LNCAP (cell line): ENCODE measurements at regions not wholly inside any gene's neighbourhood (a gene's known extent, or its start where the extent isn't known, plus 50 kb on each side); places are given as distances from the start of the nearest gene placed in this dataset.

Experiments
- TF ChIP-seq, protein P1 (sequence below): fragments of 450-650 bp; IDR thresholded peaks from 2 replicates; pipeline ENCODE4 v1.5.1; 2017; ENCODE audit warnings: mild to moderate bottlenecking

DNA sequence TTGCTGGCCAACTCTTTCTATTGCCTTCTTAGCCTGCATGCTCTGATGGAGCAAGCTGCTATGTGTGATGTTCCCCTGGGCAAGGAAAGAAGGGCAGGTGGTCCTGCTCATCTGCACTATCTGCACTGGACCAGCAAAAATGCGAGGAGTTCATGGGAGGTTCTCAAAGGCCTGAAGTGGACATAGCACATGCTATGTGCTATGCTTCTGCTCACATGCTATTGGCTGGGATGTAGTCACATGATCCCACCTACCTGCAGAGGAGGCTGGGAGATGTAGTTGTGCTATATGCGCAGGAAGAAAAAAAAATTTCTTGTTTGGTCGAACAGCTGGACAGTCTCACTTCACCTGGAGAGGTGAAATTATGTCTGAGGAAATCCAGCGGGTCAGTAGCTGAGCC, 587.7 kb downstream of the MATN1 start:
- TF ChIP-seq, protein P1, sequence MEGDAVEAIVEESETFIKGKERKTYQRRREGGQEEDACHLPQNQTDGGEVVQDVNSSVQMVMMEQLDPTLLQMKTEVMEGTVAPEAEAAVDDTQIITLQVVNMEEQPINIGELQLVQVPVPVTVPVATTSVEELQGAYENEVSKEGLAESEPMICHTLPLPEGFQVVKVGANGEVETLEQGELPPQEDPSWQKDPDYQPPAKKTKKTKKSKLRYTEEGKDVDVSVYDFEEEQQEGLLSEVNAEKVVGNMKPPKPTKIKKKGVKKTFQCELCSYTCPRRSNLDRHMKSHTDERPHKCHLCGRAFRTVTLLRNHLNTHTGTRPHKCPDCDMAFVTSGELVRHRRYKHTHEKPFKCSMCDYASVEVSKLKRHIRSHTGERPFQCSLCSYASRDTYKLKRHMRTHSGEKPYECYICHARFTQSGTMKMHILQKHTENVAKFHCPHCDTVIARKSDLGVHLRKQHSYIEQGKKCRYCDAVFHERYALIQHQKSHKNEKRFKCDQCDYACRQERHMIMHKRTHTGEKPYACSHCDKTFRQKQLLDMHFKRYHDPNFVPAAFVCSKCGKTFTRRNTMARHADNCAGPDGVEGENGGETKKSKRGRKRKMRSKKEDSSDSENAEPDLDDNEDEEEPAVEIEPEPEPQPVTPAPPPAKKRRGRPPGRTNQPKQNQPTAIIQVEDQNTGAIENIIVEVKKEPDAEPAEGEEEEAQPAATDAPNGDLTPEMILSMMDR: no peak

GRCh38 chr1:30134466-30135217, 588.7 kb downstream of the MATN1 start:
- TF ChIP-seq, protein P1: no peak

- TF ChIP-seq, protein P1: no peak
Observed at GRCh38 chr1:30133414-30134055, 589.9 kb downstream of the MATN1 start.

DNA sequence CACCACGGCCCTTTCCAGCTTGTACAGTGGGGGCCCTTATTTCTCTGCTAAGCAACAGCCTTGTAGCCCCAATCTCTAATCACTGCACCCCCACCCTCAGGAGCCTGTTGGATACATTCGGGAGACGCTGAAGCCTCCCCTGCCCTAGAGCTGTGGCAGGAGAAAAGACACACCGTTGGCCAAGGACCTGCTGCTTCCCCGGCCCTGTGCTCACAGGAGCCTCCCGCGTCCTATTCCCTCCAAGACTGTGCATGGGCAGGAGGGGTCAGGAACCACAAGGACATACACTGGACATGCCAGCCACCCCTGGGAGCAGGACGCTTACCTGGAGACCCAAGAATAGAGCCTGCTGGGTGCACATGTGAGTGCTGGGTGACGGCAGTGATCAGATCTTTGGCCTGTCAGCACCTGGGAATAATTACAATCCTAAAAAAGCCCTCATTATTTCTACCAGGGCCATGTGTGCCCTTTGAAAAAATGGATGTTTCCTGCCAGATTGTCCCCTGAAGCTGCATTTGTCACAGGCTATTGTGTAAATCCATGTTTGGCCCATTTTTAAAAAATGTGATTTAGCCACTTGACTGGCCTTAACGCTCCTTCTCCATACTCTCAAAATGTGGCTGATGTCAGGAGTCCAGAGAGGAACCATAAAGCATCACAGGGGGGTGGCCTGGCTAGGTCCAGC, 590.6 kb downstream of the MATN1 start:
- TF ChIP-seq, protein P1: no peak

- TF ChIP-seq, protein P1: no peak
Observed at GRCh38 chr1:30130099-30130498, 593.3 kb downstream of the MATN1 start.

DNA sequence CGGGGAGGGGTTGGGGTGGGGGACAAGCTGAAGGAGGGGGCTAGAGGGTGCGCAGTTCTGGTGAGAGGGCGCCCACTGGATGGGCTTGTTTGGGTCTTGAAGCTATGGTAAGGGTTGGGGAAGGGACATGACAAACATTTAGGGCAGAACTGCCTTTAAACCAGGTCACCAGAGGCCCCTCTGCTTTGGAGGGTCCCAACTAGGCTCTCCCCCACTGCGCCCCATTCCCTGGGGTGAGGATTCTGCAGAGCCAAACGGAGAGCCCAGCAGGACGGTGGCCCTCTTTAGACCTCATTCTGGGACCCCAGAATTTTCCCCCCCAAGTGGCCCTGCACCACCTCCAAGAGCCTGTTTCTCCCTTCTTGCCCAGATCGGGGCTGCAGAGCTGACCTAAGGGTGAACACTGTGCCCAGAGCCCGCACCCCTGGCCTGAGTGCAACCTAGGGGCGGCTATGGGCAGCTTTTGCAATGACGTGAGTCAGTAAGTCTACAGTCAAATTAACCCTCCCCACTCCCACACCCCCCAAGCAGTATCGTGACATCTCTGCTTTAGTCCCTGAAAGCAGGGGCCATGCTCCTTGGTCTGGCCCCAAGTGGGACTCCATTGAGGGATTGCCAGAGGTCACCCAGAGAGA, 593.8 kb downstream of the MATN1 start:
- TF ChIP-seq, protein P1: no peak

GRCh38 chr1:30129001-30129408, 594.4 kb downstream of the MATN1 start:
- TF ChIP-seq, protein P1: no peak
